Nephron (organoid): ENCODE measurements at regions not wholly inside any gene's neighbourhood (a gene's known extent, or its start where the extent isn't known, plus 50 kb on each side); places are given as distances from the start of the nearest gene placed in this dataset.

Experiments
- H3K27ac Mint-ChIP-seq, 3 experiments: 2 replicates each; pipeline ENCODE4 v1.8.0; 2020; ENCODE audit warnings: mixed read lengths in 3 of 3, mild to moderate bottlenecking in 2 of 3, moderate library complexity in 1 of 3
- H3K27me3 Mint-ChIP-seq: 2 replicates; pipeline ENCODE4 v1.8.0; 2021; ENCODE audit warnings: low read depth, mild to moderate bottlenecking, moderate library complexity, mixed read lengths
- H3K36me3 Mint-ChIP-seq: 2 replicates; pipeline ENCODE4 v1.8.0; 2020; ENCODE audit warnings: low read depth, mixed read lengths
- H3K4me1 Mint-ChIP-seq: 2 replicates; pipeline ENCODE4 v1.8.0; 2020; ENCODE audit warnings: mixed read lengths
- H3K4me3 Mint-ChIP-seq, 3 experiments: 2 replicates each; pipeline ENCODE4 v1.8.0; 2020; ENCODE audit warnings: mild to moderate bottlenecking in 3 of 3, mixed read lengths in 3 of 3, moderate library complexity in 2 of 3
- H3K9me3 Mint-ChIP-seq: 2 replicates; pipeline ENCODE4 v1.8.0; 2020; ENCODE audit warnings: mixed read lengths
- TF ChIP-seq, protein P1 (sequence below), 3 experiments: fragments of 200-600 bp; sonication (generic); IDR thresholded peaks; one replicate each; pipeline ENCODE4 v1.5.0; 2021; ENCODE audit warnings: antibody characterized with exemption in 3 of 3; ENCODE audit not compliant: unreplicated experiment in 3 of 3

- TF ChIP-seq, protein P1, sequence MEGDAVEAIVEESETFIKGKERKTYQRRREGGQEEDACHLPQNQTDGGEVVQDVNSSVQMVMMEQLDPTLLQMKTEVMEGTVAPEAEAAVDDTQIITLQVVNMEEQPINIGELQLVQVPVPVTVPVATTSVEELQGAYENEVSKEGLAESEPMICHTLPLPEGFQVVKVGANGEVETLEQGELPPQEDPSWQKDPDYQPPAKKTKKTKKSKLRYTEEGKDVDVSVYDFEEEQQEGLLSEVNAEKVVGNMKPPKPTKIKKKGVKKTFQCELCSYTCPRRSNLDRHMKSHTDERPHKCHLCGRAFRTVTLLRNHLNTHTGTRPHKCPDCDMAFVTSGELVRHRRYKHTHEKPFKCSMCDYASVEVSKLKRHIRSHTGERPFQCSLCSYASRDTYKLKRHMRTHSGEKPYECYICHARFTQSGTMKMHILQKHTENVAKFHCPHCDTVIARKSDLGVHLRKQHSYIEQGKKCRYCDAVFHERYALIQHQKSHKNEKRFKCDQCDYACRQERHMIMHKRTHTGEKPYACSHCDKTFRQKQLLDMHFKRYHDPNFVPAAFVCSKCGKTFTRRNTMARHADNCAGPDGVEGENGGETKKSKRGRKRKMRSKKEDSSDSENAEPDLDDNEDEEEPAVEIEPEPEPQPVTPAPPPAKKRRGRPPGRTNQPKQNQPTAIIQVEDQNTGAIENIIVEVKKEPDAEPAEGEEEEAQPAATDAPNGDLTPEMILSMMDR (IDR thresholded peaks at IDR 0.05; ENCODE audit: unreplicated experiment in 3 of 3): no peak
- Mint-ChIP-seq H3K27ac (no peak overlapping the region), H3K4me3 (no peak overlapping the region), H3K36me3 (no peaks in the 10 kb centered on the region), H3K27me3 (no peaks in the 10 kb centered on the region), H3K9me3 (no peaks in the 10 kb centered on the region), H3K4me1 (no peaks in the 10 kb centered on the region)
These were observed 51.6 kb upstream of the PRDM8 start for GRCh38 chr4:80145739-80146138.

DNA sequence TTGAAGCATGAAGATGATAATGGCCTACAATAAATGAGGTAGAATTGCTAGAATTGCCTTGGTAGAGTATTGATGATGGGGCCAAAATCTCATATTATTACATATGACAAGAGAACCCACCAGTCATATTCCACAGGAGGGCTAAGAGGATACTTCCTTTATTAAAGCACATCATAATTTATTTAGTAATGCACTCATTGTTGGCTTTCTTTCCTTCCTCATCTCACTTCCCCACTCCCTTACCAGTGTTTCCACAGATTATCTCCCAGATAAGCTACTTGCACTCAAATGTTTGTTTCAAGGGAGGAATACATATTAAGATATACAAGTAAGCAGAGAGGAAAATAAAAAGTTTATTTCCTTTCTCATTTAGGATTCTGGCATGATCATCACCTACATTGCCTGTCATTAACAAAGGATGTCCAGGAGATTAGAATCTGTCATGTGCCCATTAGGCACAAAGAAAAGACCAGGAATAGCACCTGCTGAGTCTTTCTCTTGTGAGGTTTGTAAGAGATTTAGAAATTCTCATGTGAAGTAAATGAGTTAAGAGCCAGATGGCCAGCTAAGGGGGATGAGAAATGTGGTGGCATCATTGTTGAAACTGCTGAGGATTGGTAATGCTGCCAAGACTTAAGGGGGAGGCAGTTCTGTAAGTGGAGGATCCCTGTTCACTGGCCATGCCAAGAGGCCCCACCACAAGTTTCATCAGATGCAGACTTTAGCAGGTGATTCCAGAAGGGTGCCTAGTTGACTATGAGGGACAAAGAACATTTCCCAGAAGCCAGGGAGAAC lies 52.4 kb upstream of the PRDM8 start:
- TF ChIP-seq, protein P1 (IDR thresholded peaks at IDR 0.05; ENCODE audit: unreplicated experiment in 3 of 3): no peak
- H3K4me1 Mint-ChIP-seq: no peaks in the 10 kb centered on the region

DNA sequence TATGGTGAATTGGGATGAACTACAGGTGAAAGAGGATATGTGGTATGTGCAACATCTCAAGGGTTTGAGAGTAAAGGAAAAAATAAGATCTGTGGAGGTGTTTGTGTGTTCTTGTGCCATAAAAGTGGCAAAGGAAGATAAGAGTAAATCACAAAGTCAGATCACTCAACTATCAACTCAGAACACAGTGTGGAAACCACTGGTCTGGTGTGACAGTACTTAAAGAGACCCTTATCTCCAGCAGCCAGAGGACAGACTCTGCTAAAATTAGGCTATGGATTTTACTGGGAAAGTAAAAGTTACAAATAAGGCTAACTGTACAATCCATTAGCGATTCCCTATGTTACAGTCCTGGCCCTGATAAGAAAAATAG lies 54.0 kb upstream of the PRDM8 start:
- H3K27ac Mint-ChIP-seq: no peak overlapping the region
- H3K27me3 Mint-ChIP-seq: no peaks in the 10 kb centered on the region
- no peaks in the 10 kb centered on the region for H3K36me3 Mint-ChIP-seq
- H3K4me3 Mint-ChIP-seq: no peak overlapping the region
- H3K9me3 Mint-ChIP-seq: no peaks in the 10 kb centered on the region
- no peaks in the 10 kb centered on the region for H3K4me1 Mint-ChIP-seq
- TF ChIP-seq, protein P1 (IDR thresholded peaks at IDR 0.05; ENCODE audit: unreplicated experiment in 3 of 3): no peak

More for the DNA sequence above, 52.4 kb upstream of the PRDM8 start:
- Mint-ChIP-seq H3K27me3 (no peaks in the 10 kb centered on the region), H3K27ac (no peak overlapping the region), H3K4me3 (no peak overlapping the region), H3K9me3 (no peaks in the 10 kb centered on the region), H3K36me3 (no peaks in the 10 kb centered on the region)

GRCh38 chr4:80142394-80143306 lies 54.7 kb upstream of the PRDM8 start:
- no peaks in the 10 kb centered on the region for H3K27me3 Mint-ChIP-seq
- no peaks in the 10 kb centered on the region for H3K36me3 Mint-ChIP-seq
- H3K9me3 Mint-ChIP-seq: no peaks in the 10 kb centered on the region
- no peak overlapping the region for H3K4me3 Mint-ChIP-seq
- H3K27ac Mint-ChIP-seq: no peak overlapping the region
- TF ChIP-seq, protein P1 (IDR thresholded peaks at IDR 0.05; ENCODE audit: unreplicated experiment in 3 of 3): no peak
- H3K4me1 Mint-ChIP-seq: no peaks in the 10 kb centered on the region

- Mint-ChIP-seq H3K9me3 (no peaks in the 10 kb centered on the region), H3K4me3 (no peak overlapping the region), H3K27ac (no peak overlapping the region), H3K27me3 (no peaks in the 10 kb centered on the region), H3K36me3 (no peaks in the 10 kb centered on the region), H3K4me1 (no peaks in the 10 kb centered on the region)
- TF ChIP-seq, protein P1 (IDR thresholded peaks at IDR 0.05; ENCODE audit: unreplicated experiment in 3 of 3): no peak
These were observed 55.8 kb upstream of the PRDM8 start for GRCh38 chr4:80141543-80141942.
